ENCODE measurements at regions not wholly inside any gene's neighbourhood (a gene's known extent, or its start where the extent isn't known, plus 50 kb on each side); places are given as distances from the start of the nearest gene placed in this dataset.

- no peak for FAIRE-seq
- ChIA-PET CTCF (interaction anchor here (0.5 to 1.3 kb wide), 3 partner anchors 35 to 617 kb away, joined by 3 to 4 read pairs (median 3); partner anchors contain the start of genes CPSF7 and SDHAF2), RAD21 (ENCODE audit: unreplicated experiment) (no interaction called here), POLR2A (no interaction called here), SMC1A (ENCODE audit: uncharacterized antibody, unreplicated experiment) (no interaction called here)
- Histone ChIP-seq H3K79me2 (ENCODE audit: control insufficient read depth, insufficient read depth, low read length) (no peaks in the 10 kb centered on the region), H3K4me1 (ENCODE audit: control insufficient read depth, insufficient read depth, low read length) (peaks cover 8% of the 10 kb centered on the region), H4K20me1 (ENCODE audit: control insufficient read depth, insufficient read depth) (no peaks in the 10 kb centered on the region), H3K27ac (ENCODE audit: control insufficient read depth, insufficient read depth) (no peak overlapping the region), H3K9me3 (replicated peaks; ENCODE audit: control insufficient read depth, insufficient read depth, low read length) (no peaks in the 10 kb centered on the region), H2AFZ (ENCODE audit: control insufficient read depth, low read depth, low read length) (no peak overlapping the region), H3K27me3 (replicated peaks in 1 of 2; ENCODE audit: control insufficient read depth in 2 of 2, insufficient read depth in 2 of 2, low read length in 1 of 2) (no peaks in the 10 kb centered on the region), H3K9ac (ENCODE audit: control insufficient read depth, insufficient read depth, low read length) (no peak overlapping the region), H3K36me3 (ENCODE audit: control insufficient read depth in 2 of 2, insufficient read depth in 2 of 2, low read length in 1 of 2) (no peaks in the 10 kb centered on the region), H3K4me2 (ENCODE audit: control insufficient read depth, insufficient read depth) (no peak overlapping the region), H3K4me3 (no peak overlapping the region)
- in situ Hi-C loops (cut with MboI), result no loop called here
- TF ChIP-seq ELK1 (IDR thresholded peaks at IDR 0.05; ENCODE audit: low read depth, low read length) (no peak), NBN (IDR thresholded peaks at IDR 0.05) (no peak), RELB (IDR thresholded peaks at IDR 0.05; ENCODE audit: low read depth) (no peak), SREBF1 (IDR thresholded peaks at IDR 0.05; ENCODE audit: low read length) (no peak), ATF2 (IDR thresholded peaks at IDR 0.05; ENCODE audit: low read length) (no peak), CHD2 (IDR thresholded peaks at IDR 0.05; ENCODE audit: borderline replicate concordance, low read depth, low read length) (no peak), NR2C2 (IDR thresholded peaks at IDR 0.05; ENCODE audit: borderline replicate concordance, control insufficient read depth, insufficient read length, low read depth) (no peak), DPF2 (IDR thresholded peaks at IDR 0.05) (no peak)
- ATAC-seq, result no peak
- BruUV-seq (replicated peaks), result no TSS peak
- intact Hi-C loops (cut with micrococcal nuclease; ENCODE audit: unreplicated experiment), result no loop called here
- 30% methylated on average over 8 of the region's 8 CpGs for WGBS (ENCODE audit: insufficient coverage, insufficient replicate concordance, low lambda C conversion rate, missing lambda C conversion rate)
- DNase-seq (ENCODE audit: low read depth, low spot score), result no peak
Measured at GRCh38 chr11:62046568-62047100, 77.2 kb upstream of the INCENP start.
